Right lobe of liver (tissue), 4 donors: ENCODE measurements at regions not wholly inside any gene's neighbourhood (a gene's known extent, or its start where the extent isn't known, plus 50 kb on each side); places are given as distances from the start of the nearest gene placed in this dataset.

ENCODE experiments used
- CTCF ChIP-seq, 4 donors: fragments of 200-600 bp in 3 of 4; fragments of 450-650 bp in 1 of 4; IDR thresholded peaks; one replicate each; pipeline versions ENCODE4 v1.5.1 to v1.8.0; 2016 to 2022; ENCODE audit warnings: antibody characterized with exemption in 4 of 4, mild to moderate bottlenecking in 2 of 4
- POLR2A ChIP-seq: fragments of 450-650 bp; IDR thresholded peaks from one replicate; pipeline ENCODE4 v1.6.1; 2017; ENCODE audit warnings: antibody characterized with exemption, mild to moderate bottlenecking
- donor health status: DM: no; HTN: no; CAD: no.
- donor health status: DM: no; HTN: no; CAD: no.
- donor health status: DM: no; HTN: yes; CAD: no.

GRCh38 chrX:43586830-43587229 is 69.3 kb upstream of the MAOA start:
- TF ChIP-seq CTCF (IDR thresholded peaks at IDR 0.05) (no peak), POLR2A (no peak)
